ENCODE measurements at regions not wholly inside any gene's neighbourhood (a gene's known extent, or its start where the extent isn't known, plus 50 kb on each side); places are given as distances from the start of the nearest gene placed in this dataset.

- no peak for DNase-seq
These were observed 828.4 kb downstream of the TLR4 start for GRCh38 chr9:118532592-118532991.

GRCh38 chr9:118533101-118533500, 828.9 kb downstream of the TLR4 start:
- no peak for DNase-seq

DNA sequence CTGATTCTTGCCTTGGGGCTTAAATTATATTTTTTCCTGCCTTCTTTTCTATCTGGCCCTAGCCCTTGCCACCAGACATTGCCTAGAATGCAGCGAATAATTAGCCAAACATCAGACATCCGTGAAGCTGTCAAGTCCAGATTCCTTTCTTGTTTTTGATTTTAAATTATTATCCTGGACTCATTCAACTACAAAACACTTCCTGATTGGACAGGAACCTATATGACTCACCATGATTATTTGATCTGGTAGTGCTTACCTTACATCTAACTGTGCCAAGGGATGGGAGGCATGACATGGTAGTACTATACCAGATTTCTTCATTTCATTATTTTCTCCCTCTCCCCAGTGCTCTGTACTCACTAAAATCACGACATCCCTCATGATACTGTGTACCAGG, 829.6 kb downstream of the TLR4 start:
- DNase-seq, result no peak

- no peak for DNase-seq
These were observed 832.0 kb downstream of the TLR4 start for GRCh38 chr9:118536153-118536552.

DNA sequence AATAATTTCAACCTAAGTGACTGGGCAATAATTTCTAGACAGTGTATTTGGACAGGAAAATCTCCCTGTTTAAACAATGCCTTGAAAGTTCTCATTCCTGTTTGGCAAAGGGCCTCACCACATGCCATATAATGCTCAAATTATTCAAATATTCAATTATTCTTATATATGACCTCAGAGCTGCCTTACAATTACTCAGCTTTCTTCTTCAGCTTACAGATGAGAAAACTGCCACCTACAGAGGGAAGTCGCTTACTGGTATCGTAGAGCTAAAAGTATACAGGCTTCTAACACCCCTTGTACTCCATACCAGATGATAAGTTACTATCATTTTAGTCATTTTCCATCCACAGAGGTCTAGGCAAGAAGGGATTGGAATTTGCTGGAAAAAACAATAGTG, 830.3 kb downstream of the BRINP1 start:
- no peak for DNase-seq

- DNase-seq, result no peak
These were observed 815.8 kb downstream of the BRINP1 start for GRCh38 chr9:118553465-118553864.

DNA sequence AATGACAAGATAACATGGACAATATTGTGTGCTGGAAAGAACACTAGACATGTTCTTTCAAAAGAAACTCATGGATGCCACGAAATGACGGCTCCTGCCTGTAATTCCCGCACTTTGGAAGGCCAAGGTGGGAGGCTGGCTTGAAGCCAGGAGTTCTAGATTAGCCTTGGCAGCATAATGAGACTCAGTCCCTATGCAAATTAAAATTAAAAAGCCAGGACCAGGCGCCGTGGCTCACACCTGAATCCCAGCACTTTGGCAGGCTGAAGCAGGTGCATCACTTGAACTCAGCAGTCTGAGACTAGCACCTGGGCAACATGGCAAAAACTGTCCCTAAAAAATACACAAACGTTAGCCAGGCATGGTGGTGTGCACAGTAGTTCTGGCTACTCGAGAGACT, 814.2 kb downstream of the BRINP1 start:
- no peak for DNase-seq

- DNase-seq, result no peak
These were observed 811.2 kb downstream of the BRINP1 start for GRCh38 chr9:118558026-118558425.

DNA sequence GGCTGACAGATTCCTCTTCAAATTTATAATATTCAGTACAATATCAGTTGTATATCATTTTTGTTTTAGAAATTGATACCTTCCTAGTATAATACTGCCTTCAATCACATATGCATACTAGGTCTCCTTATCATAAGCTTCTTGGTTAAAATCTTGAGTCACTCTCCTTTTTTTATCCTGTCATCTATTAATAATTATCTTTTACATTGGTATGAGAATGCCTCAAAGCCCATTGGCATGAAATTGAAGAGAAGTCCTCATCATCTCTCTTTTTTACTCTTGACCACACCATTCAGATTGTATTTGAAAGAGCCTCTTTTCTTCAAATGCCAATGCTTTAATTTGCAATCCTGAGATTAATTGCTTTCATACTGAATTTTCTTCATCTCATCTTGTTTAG, 810.3 kb downstream of the BRINP1 start:
- DNase-seq, result no peak

DNA sequence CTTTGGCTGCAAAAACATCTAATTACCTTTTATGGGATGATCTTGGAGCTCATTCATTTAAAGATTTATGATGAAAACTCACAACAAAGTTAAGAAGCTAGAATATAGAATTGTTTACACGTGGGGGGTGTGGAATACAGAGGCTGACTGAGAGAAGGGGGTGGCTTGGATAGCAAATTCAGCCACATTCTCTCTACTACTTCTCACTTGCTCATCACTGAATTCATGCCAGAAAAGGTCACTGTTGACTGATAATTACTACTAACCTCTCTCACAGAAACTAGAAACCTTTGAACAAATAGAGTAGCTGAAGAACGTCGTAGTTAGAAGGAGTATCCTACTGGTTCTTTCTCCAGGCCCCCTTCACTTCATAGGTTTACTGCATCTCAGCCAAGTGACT, 808.2 kb downstream of the BRINP1 start:
- DNase-seq, result no peak

GRCh38 chr9:118563677-118564076, 805.6 kb downstream of the BRINP1 start:
- no peak for DNase-seq

GRCh38 chr9:118567861-118568260, 801.4 kb downstream of the BRINP1 start:
- DNase-seq, result no peak

GRCh38 chr9:118568704-118569103, 800.5 kb downstream of the BRINP1 start:
- DNase-seq, result no peak

DNA sequence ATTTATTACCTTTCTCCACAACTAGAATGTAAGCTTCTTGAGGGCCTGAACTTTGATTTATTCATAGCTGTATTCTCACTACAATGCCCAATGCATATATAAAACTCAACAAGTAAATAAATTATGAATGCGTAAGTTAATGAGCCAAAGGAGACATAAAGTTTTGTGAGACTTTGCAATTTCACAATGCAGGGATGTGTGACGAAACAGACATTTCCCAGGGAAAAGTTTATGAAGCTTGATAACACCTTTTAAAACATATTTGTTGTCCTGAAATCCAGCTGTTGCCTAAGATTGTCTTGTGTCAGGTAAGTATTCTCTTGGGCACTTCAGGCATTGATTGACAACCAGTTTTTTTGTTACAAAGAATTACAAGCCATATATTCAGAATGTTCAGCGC, 800.1 kb downstream of the BRINP1 start:
- no peak for DNase-seq

- DNase-seq, result no peak
These were observed 799.2 kb downstream of the BRINP1 start for GRCh38 chr9:118570066-118570465.

DNA sequence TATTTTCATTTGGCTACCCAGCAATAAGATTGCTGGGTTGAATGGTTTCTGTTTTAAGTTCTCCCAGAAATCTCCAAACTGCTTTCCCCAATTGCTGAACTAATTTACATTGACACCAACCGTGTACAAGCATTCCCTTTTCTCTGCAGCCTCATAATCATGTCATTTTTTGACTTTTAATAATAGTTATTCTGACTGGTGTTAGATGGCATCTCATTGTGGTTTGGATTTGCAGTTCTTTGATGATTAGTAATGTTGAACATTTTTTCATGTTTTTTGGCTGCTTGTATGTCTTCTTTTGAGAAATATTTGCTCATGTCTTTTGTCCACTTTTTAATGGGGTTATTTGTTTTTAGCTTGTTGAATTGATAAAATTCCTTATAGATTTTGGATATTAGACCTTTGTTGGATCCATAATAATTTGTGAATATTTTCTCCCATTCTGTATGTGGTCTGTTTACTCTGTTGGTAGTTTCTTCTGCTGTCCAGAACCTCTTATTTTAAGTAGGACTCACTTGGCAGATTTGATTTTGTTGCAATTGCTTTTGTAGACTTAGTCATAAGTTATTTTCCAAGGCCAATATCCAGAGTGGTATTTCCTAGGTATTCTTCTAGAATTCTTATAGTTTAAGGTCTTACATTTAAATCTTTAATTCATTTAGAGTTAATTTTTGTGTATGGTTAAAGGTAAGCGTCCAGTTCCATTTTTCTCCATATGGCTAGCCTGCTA, 793.7 kb downstream of the BRINP1 start:
- no peak for DNase-seq

DNA sequence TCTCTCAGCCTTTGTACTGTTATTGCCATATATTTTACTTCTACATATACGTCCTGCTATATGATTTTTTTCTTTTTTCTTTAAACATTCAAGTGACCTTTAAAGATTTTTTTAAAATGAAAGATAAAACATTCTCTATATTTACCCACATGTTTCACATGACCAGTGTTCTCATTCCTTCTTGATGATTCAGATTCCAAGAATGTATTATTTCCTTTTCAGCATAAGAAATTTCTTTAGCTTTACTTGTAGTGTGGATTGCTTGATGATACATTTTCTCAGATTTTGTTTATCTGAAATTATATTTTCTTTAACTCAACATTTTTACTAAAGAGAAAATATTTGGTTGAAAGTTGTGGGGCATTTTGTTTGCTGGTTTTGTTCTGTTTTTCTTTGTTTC, 792.1 kb downstream of the BRINP1 start:
- no peak for DNase-seq

DNA sequence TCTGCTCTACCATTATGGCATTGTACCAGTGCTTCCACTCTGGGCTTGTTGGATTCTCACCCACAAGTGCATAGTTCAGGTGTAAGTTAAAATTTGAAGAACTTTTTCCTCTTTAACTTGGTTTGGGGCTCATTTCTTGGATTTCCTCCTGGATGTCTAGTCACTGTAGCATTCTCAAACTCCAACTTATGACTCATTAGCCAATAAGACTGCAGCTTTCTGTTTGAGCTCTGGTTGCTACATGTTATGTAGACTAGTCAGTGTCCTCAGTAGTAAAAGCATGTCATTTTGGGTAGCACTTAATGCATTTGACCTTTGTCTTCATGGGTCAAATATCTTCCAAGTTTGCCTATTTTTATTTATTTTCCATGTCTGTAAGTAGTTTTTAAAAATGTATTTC, 790.8 kb downstream of the BRINP1 start:
- no peak for DNase-seq

- DNase-seq, result no peak
These were observed 785.8 kb downstream of the BRINP1 start for GRCh38 chr9:118583414-118583813.

DNA sequence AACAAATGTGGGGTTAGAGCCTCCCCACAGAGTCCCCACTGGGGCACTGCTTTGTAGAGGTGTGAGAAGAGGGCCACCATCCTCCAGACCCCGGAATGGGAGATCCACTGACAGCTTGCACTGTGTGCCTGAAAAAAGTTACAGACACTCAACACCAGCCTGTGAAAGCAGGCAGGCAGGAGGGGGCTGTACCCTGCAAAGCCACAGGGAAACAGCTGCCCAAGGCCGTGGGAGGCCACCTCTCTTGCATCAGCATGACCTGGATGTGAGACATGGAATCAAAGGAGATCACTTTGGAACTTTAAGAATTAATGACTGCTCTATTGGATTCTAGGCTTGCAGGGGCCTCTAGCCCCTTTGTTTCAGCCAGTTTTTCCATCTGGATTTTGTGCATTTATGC, 782.3 kb downstream of the BRINP1 start:
- DNase-seq, result no peak

GRCh38 chr9:118594428-118594827, 774.8 kb downstream of the BRINP1 start:
- no peak for DNase-seq

- peak in 1 of 2 experiments; percentile 24 for DNase-seq
These were observed 773.4 kb downstream of the BRINP1 start for GRCh38 chr9:118595719-118596305.

DNA sequence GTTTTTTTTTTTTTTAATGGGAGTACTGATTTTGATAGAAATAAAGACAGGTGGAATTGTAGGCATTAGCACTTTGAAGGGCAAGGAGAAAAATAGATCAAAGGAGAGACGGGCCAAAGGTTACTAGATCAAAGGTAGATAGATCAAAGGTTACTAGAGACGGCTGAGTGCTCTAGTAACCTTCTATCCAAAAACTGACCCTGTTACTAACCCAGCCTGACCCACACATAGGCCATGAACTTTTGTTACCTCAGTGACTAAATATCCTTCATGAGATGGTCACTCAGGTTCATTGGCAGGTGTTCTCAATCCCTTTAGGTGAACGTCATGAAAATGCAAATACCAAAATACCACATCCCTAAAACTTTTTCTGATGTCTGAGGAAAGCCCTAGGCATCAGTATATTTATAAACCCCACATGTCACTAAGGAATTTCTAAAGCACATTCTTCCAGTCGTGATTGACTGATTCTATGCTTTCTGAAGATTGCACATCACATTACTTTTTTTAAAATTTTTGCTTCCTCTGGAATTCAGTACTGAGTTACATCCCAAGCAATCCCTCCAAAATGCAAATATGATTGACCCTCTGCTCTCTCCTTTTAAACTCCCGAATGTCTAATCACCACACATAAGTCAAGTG, 772.7 kb downstream of the BRINP1 start:
- no peak for DNase-seq

DNA sequence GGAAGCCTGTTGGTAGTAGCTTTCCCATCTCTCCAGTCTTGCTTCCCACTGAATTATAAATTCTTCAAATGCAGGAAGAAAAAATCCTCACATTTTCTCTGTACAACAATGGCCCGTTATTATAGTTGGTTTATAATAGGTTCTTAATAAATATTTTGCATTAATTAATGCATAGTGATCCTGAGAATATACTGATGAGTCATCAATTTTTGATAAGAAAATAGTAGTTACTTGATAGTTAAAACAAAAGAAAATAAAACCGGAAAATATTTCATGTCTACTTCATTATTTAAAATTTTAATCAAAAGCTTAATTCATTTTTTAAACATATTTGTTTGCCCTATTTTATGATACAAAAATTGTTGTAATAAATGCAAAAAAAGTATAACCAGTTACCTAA, 762.6 kb downstream of the BRINP1 start:
- no peak for DNase-seq

Measured in NCI-H1930 (cell line).